WTC11 (cell line): ENCODE measurements at regions not wholly inside any gene's neighbourhood (a gene's known extent, or its start where the extent isn't known, plus 50 kb on each side); places are given as distances from the start of the nearest gene placed in this dataset.

Experiments
- ATAC-seq: fragments of 200-7000 bp; cut with Tn5 transposase; 2 replicates; pipeline ENCODE4 v1.10.0; 2021; ENCODE audit warnings: mild to moderate bottlenecking, moderate library complexity
- CTCF ChIA-PET: fragments of 300-600 bp; sonication (Branson Sonifier 250); formaldehyde crosslinking; loops from one replicate; lab custom pipeline; 2021; ENCODE audit warnings: antibody characterized with exemption; lab: Charles Lee
- POLR2A ChIA-PET: fragments of 350-600 bp; sonication (Branson Sonifier 250); formaldehyde crosslinking; loops from one replicate; lab custom pipeline; 2021; ENCODE audit warnings: antibody characterized with exemption; lab: Charles Lee
- DNase-seq: peaks from one replicate; pipeline ENCODE4 v3.0.0; 2021; ENCODE audit warnings: low spot score
- H3K27ac Mint-ChIP-seq: 2 replicates; pipeline ENCODE4 v1.8.0; 2021; ENCODE audit warnings: mixed read lengths
- H3K27me3 Mint-ChIP-seq: 2 replicates; pipeline ENCODE4 v1.8.0; 2021; ENCODE audit warnings: low read depth, mild to moderate bottlenecking, moderate library complexity, mixed read lengths
- H3K36me3 Mint-ChIP-seq: 2 replicates; pipeline ENCODE4 v1.8.0; 2021; ENCODE audit warnings: mixed read lengths
- H3K4me1 Mint-ChIP-seq: 2 replicates; pipeline ENCODE4 v1.8.0; 2022; ENCODE audit warnings: mixed read lengths
- H3K4me3 Mint-ChIP-seq: 2 replicates; pipeline ENCODE4 v1.8.0; 2021; ENCODE audit warnings: mild to moderate bottlenecking, moderate library complexity, mixed read lengths
- H3K9me3 Mint-ChIP-seq: 2 replicates; pipeline ENCODE4 v1.8.0; 2021; ENCODE audit warnings: mixed read lengths
- AR ChIP-seq: fragments of 250-450 bp; sonication (Bioruptor Pico); IDR thresholded peaks from 2 replicates; pipeline ENCODE4 v1.9.0; 2021; ENCODE audit warnings: mild to moderate bottlenecking
- ARID4B ChIP-seq: sonication (generic); formaldehyde crosslinking; IDR thresholded peaks from 2 replicates; pipeline ENCODE4 v1.8.0; 2023; ENCODE audit warnings: missing genetic modification reagents, mild to moderate bottlenecking, borderline replicate concordance
- ATF1 ChIP-seq: sonication (generic); formaldehyde crosslinking; IDR thresholded peaks from 2 replicates; pipeline ENCODE4 v1.8.1; 2023; ENCODE audit warnings: mild to moderate bottlenecking, moderate library complexity, missing genetic modification reagents
- E2F4 ChIP-seq: sonication (generic); formaldehyde crosslinking; IDR thresholded peaks from 2 replicates; pipeline ENCODE4 v1.8.1; 2022; ENCODE audit warnings: low read depth, mild to moderate bottlenecking, moderate library complexity, missing genetic modification reagents, borderline replicate concordance
- FOXP4 ChIP-seq: sonication (generic); formaldehyde crosslinking; IDR thresholded peaks from 2 replicates; pipeline ENCODE4 v1.8.0; 2022; ENCODE audit warnings: mild to moderate bottlenecking, missing genetic modification reagents
- HMGA2 ChIP-seq: fragments of 250-450 bp; sonication (Bioruptor Pico); IDR thresholded peaks from 2 replicates; pipeline ENCODE4 v1.4.0; 2021; ENCODE audit warnings: mild to moderate bottlenecking, moderate library complexity
- IRF1 ChIP-seq: sonication (generic); formaldehyde crosslinking; IDR thresholded peaks from 2 replicates; pipeline ENCODE4 v1.8.0; 2023; ENCODE audit warnings: missing genetic modification reagents
- JAZF1 ChIP-seq: fragments of 250-450 bp; sonication (Bioruptor Pico); IDR thresholded peaks from 2 replicates; pipeline ENCODE4 v1.9.0; 2021; ENCODE audit warnings: moderate library complexity, mild to moderate bottlenecking, inconsistent platforms
- NR1H2 ChIP-seq: sonication (generic); formaldehyde crosslinking; IDR thresholded peaks from 2 replicates; pipeline ENCODE4 v1.9.0; 2021; ENCODE audit warnings: mild to moderate bottlenecking, moderate library complexity, missing genetic modification reagents
- NR3C1 ChIP-seq: sonication (generic); formaldehyde crosslinking; conservative IDR thresholded peaks from 2 replicates; pipeline ENCODE4 v1.8.1; 2023; ENCODE audit warnings: low read depth, mild to moderate bottlenecking, missing genetic modification reagents
- PRRX2 ChIP-seq: fragments of 250-450 bp; sonication (Bioruptor Pico); IDR thresholded peaks from 2 replicates; pipeline ENCODE4 v1.8.0; 2021; ENCODE audit warnings: mild to moderate bottlenecking
- USF2 ChIP-seq: sonication (generic); formaldehyde crosslinking; IDR thresholded peaks from 2 replicates; pipeline ENCODE4 v1.8.1; 2023; ENCODE audit warnings: mild to moderate bottlenecking, missing genetic modification reagents, moderate library complexity
- ZBTB21 ChIP-seq: sonication (generic); formaldehyde crosslinking; IDR thresholded peaks from 2 replicates; pipeline ENCODE4 v1.8.1; 2023; ENCODE audit warnings: mild to moderate bottlenecking, missing genetic modification reagents, borderline replicate concordance
- ZMAT4 ChIP-seq: fragments of 250-450 bp; sonication (Bioruptor Pico); IDR thresholded peaks from 2 replicates; pipeline ENCODE4 v1.9.0; 2021; ENCODE audit warnings: mild to moderate bottlenecking
- ZNF232 ChIP-seq: sonication (generic); formaldehyde crosslinking; IDR thresholded peaks from 2 replicates; pipeline ENCODE4 v1.8.0; 2022; ENCODE audit warnings: mild to moderate bottlenecking, missing genetic modification reagents
- ZNF416 ChIP-seq: fragments of 250-450 bp; sonication (Bioruptor Pico); IDR thresholded peaks from 2 replicates; pipeline ENCODE4 v1.9.0; 2021; ENCODE audit warnings: mild to moderate bottlenecking, inconsistent platforms
- ZNF423 ChIP-seq: fragments of 250-450 bp; sonication (Bioruptor Pico); IDR thresholded peaks from 2 replicates; pipeline ENCODE4 v2.1.2; 2022; ENCODE audit warnings: mild to moderate bottlenecking, moderate library complexity
- ZNF425 ChIP-seq: fragments of 250-450 bp; sonication (Bioruptor Pico); conservative IDR thresholded peaks from 2 replicates; pipeline ENCODE4 v1.9.0; 2021; ENCODE audit warnings: mild to moderate bottlenecking

GRCh38 chr4:15349965-15350364 is 77.9 kb upstream of the C1QTNF7 start:
- Mint-ChIP-seq H3K4me1 (peaks cover 14% of the 10 kb centered on the region), H3K27ac (no peak overlapping the region), H3K4me3 (no peak overlapping the region)
- TF ChIP-seq E2F4 (CRISPR knock-in tag) (no peak), USF2 (no peak), ZNF416 (no peak), PRRX2 (no peak), ZMAT4 (CRISPR knock-in tag) (no peak), JAZF1 (no peak), ZNF232 (CRISPR knock-in tag) (no peak), ZBTB21 (CRISPR knock-in tag) (no peak), HMGA2 (CRISPR knock-in tag) (no peak), ATF1 (no peak)
- TF ChIP-seq, all 79 proteins: peak for 0
- ChIA-PET CTCF (no interaction called here), POLR2A (no interaction called here)
- H3K9me3 Mint-ChIP-seq: no peaks in the 10 kb centered on the region; the same call in 1 of the 2 replicates
- no peak for DNase-seq
- H3K36me3 Mint-ChIP-seq: no peaks in the 10 kb centered on the region
- no peaks in the 10 kb centered on the region for H3K27me3 Mint-ChIP-seq
- ATAC-seq: no peak

- ATAC-seq: no peak
- no peaks in the 10 kb centered on the region for H3K27me3 Mint-ChIP-seq
- CTCF ChIA-PET: interaction anchor here (0.9 to 1.1 kb wide), 2 partner anchors 11 to 44 kb away, joined by 3 to 4 read pairs; no protein-coding TSS in a partner anchor
- TF ChIP-seq FOXP4 (no peak), AR (no peak), ARID4B (no peak), IRF1 (CRISPR knock-in tag) (no peak), ZNF423 (CRISPR knock-in tag) (no peak), USF2 (no peak), NR1H2 (CRISPR knock-in tag) (no peak), ZNF425 (CRISPR knock-in tag) (no peak), HMGA2 (CRISPR knock-in tag) (no peak), NR3C1 (CRISPR knock-in tag) (no peak)
Observed at GRCh38 chr4:15352524-15352923, 75.3 kb upstream of the C1QTNF7 start.

More at GRCh38 chr4:15352524-15352923, 75.3 kb upstream of the C1QTNF7 start:
- Mint-ChIP-seq H3K9me3 (peaks cover 10% of the 10 kb centered on the region), H3K4me3 (no peak overlapping the region), H3K36me3 (no peaks in the 10 kb centered on the region), H3K27ac (no peak overlapping the region), H3K4me1 (peaks cover 8% of the 10 kb centered on the region)
- POLR2A ChIA-PET: no interaction called here
- no peak for DNase-seq
